Endothelial cell (in vitro differentiated cells): ENCODE measurements at regions not wholly inside any gene's neighbourhood (a gene's known extent, or its start where the extent isn't known, plus 50 kb on each side); places are given as distances from the start of the nearest gene placed in this dataset.

Source experiments
- DNase-seq: peaks from one replicate; pipeline ENCODE4 v3.0.0; 2021; ENCODE audit warnings: low spot score
- H3K27ac Mint-ChIP-seq: one replicate; pipeline ENCODE4 v1.8.0; 2021; ENCODE audit warnings: mixed read lengths, inconsistent platforms; ENCODE audit not compliant: unreplicated experiment
- H3K27me3 Mint-ChIP-seq: one replicate; pipeline ENCODE4 v1.8.0; 2021; ENCODE audit warnings: mild to moderate bottlenecking, moderate library complexity, mixed read lengths, inconsistent platforms; ENCODE audit not compliant: unreplicated experiment
- H3K36me3 Mint-ChIP-seq: one replicate; pipeline ENCODE4 v1.8.0; 2021; ENCODE audit warnings: mild to moderate bottlenecking, low read depth, mixed read lengths, inconsistent platforms; ENCODE audit not compliant: unreplicated experiment
- H3K4me1 Mint-ChIP-seq: one replicate; pipeline ENCODE4 v1.8.0; 2021; ENCODE audit warnings: mild to moderate bottlenecking, mixed read lengths, inconsistent platforms; ENCODE audit not compliant: unreplicated experiment
- H3K4me3 Mint-ChIP-seq: one replicate; pipeline ENCODE4 v1.8.0; 2021; ENCODE audit warnings: mild to moderate bottlenecking, mixed read lengths, inconsistent platforms; ENCODE audit not compliant: unreplicated experiment
- H3K9me3 Mint-ChIP-seq: one replicate; pipeline ENCODE4 v1.8.0; 2021; ENCODE audit warnings: mixed read lengths, inconsistent platforms; ENCODE audit not compliant: unreplicated experiment
- TF ChIP-seq, protein P1 (sequence below): fragments of 200-600 bp; sonication (generic); IDR thresholded peaks from one replicate; pipeline ENCODE4 v1.5.0; 2021; ENCODE audit warnings: antibody characterized with exemption; ENCODE audit not compliant: unreplicated experiment

DNA sequence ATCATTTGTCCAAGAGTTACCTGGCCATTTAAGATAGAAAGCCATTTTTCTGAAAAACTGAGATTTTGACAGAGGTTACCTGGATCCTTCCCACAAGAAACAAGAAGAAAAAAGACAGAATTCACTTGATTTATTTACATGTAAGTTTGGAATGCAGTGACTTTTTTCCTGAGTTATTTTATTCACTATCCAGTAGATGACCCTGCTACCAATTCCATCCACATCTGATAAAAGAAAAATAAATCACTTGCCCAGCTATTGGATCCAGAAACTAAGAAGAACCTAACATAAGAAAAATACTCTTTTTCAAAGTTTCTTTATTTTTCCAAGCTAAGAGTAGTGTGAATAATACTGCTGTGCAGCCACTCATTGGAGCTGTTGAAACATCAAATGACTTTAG, 275.2 kb downstream of the CETN3 start:
- Mint-ChIP-seq H3K36me3 (no peaks in the 10 kb centered on the region), H3K4me3 (no peak overlapping the region), H3K4me1 (peaks cover 2% of the 10 kb centered on the region), H3K9me3 (no peaks in the 10 kb centered on the region), H3K27ac (no peak overlapping the region), H3K27me3 (no peaks in the 10 kb centered on the region)
- TF ChIP-seq, protein P1, sequence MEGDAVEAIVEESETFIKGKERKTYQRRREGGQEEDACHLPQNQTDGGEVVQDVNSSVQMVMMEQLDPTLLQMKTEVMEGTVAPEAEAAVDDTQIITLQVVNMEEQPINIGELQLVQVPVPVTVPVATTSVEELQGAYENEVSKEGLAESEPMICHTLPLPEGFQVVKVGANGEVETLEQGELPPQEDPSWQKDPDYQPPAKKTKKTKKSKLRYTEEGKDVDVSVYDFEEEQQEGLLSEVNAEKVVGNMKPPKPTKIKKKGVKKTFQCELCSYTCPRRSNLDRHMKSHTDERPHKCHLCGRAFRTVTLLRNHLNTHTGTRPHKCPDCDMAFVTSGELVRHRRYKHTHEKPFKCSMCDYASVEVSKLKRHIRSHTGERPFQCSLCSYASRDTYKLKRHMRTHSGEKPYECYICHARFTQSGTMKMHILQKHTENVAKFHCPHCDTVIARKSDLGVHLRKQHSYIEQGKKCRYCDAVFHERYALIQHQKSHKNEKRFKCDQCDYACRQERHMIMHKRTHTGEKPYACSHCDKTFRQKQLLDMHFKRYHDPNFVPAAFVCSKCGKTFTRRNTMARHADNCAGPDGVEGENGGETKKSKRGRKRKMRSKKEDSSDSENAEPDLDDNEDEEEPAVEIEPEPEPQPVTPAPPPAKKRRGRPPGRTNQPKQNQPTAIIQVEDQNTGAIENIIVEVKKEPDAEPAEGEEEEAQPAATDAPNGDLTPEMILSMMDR, result no peak
- no peak for DNase-seq

DNA sequence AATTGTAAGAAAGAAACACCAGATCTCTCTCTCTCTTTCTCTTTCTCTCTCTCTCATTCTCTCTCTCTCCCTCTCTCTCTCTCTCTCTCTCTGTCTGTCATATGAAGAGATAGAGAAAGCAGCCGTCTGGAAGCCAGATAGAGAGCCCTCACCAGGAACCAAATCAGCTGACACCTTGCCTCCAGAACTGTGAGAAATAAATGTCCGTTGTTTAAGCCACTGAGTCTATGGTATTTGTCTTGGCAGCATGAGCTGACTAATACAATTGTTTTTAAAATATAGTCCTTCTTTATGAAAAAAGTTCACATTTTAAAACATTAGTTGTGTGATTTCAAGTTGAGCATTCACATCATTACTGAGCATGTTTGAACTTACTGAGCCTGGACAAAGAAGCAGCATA, 275.6 kb downstream of the CETN3 start:
- Mint-ChIP-seq H3K27me3 (no peaks in the 10 kb centered on the region), H3K36me3 (no peaks in the 10 kb centered on the region), H3K4me3 (no peak overlapping the region), H3K27ac (no peak overlapping the region), H3K4me1 (peaks cover 2% of the 10 kb centered on the region), H3K9me3 (no peaks in the 10 kb centered on the region)
- TF ChIP-seq, protein P1, result no peak
- no peak for DNase-seq

DNA sequence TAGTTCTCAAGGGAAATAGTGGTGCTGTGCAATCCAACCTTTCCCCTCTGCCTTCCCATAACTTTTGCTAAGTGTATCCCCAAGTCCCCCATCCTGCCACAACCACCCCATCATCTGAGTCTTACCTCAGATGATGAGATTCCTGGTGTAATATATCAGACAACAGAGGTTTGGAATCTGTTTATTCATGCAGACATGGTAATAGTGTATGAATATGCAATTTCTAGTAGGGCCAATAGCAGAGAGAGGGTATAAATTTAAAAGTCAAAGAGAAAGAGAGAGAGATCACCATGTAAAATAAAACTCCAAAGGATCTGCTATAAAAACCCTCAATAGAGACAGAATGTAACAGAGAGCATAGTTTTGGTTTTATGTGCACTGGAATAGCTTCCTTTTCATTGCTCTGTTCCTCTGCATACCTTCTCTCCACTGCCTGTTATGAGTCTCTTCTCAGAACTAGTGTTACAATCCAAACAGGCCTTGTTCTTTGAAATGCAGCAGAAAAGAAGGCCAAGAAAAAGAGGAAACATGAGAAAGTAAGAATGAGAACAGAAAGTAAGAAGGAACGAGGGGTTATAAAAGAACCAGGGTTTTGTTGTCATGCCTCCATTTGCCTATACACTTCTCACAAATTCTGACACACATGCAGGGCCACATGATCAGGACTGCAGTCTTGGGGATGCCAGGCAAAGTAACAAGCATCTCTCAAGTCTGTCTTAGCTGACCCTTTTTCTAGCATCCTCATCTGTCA, 278.0 kb downstream of the CETN3 start:
- no peak overlapping the region for H3K27ac Mint-ChIP-seq
- no peaks in the 10 kb centered on the region for H3K36me3 Mint-ChIP-seq
- H3K9me3 Mint-ChIP-seq, result no peaks in the 10 kb centered on the region
- TF ChIP-seq, protein P1, result no peak
- H3K27me3 Mint-ChIP-seq, result peaks cover 2% of the 10 kb centered on the region
- H3K4me1 Mint-ChIP-seq, result no peaks in the 10 kb centered on the region
- no peak overlapping the region for H3K4me3 Mint-ChIP-seq
- no peak for DNase-seq

DNA sequence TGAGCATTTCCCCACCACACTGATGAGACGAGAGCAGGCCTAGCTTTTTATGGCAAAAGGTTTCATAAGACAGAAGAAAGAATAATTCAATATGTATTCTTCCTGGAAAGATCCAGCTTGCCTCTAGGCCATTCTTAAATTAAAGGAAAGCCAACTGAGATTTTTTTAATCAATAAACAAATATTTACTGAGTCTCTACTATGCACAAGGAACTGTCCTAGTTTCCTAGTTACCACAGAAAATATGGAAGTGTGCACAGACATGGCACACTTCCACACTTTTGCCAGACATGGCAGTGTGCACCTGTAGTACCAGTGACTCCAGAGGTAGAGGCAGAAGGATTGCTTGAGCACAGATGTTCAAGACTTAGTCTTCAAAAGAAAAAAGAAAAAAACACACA, 281.0 kb downstream of the CETN3 start:
- H3K4me3 Mint-ChIP-seq, result no peak overlapping the region
- TF ChIP-seq, protein P1, result no peak
- no peaks in the 10 kb centered on the region for H3K4me1 Mint-ChIP-seq
- DNase-seq, result no peak
- H3K36me3 Mint-ChIP-seq, result no peaks in the 10 kb centered on the region
- peaks cover 2% of the 10 kb centered on the region for H3K27me3 Mint-ChIP-seq
- H3K27ac Mint-ChIP-seq, result no peak overlapping the region
- no peaks in the 10 kb centered on the region for H3K9me3 Mint-ChIP-seq

DNA sequence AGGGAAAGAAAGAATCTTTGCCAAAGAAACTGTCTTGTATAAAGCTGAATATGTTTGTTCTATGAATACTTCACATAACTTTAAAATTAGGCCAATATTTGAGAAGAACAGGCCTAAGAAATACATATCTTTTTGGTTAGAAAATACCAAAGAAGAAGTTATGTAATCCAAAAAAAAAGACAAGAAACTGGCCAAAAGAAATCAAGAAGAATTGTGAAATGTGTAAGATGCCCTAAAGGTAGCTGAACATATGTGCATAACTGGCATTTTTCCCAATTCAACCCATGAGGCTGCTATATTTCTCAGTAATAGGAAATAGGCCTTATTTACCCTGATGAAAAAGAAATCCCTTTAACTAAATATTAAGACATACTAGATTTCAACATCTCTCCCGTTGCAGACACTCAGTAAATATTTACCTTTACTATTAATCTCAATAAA, 290.0 kb downstream of the CETN3 start:
- TF ChIP-seq, protein P1, result no peak
- H3K27me3 Mint-ChIP-seq, result no peaks in the 10 kb centered on the region
- no peak for DNase-seq
- H3K36me3 Mint-ChIP-seq, result no peaks in the 10 kb centered on the region
- no peaks in the 10 kb centered on the region for H3K9me3 Mint-ChIP-seq
- no peaks in the 10 kb centered on the region for H3K4me1 Mint-ChIP-seq
- H3K4me3 Mint-ChIP-seq, result no peak overlapping the region
- no peak overlapping the region for H3K27ac Mint-ChIP-seq
